Left renal pelvis (tissue), 4 donors: ENCODE measurements at regions not wholly inside any gene's neighbourhood (a gene's known extent, or its start where the extent isn't known, plus 50 kb on each side); places are given as distances from the start of the nearest gene placed in this dataset.

Experiments used
- DNase-seq, 4 donors: peaks; one replicate each; pipeline ENCODE4 v3.0.0-alpha.2; 2013; ENCODE audit warnings: low read depth in 4 of 4, low spot score in 3 of 4

DNA sequence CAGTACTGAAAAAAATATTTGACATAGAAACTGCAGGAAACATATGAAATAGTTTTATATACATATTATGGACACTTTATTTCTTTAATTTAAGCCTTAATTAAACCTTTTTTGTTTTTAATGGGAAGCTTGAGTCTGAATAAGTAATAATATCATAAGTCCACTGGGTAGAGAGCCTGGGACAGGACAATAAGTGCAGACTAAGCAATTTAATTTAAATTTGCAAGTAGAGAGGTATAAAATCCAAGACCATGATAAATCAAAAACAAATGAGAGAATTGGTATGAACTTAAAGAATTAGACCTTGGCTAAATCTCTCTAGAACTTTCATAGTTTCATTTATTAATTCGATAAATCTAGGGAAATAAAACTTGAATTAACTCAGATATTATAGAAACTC lies 571.2 kb downstream of the ARAP2 start:
- no peak for DNase-seq

- no peak for DNase-seq
These were observed 559.6 kb downstream of the ARAP2 start for GRCh38 chr4:35684755-35685154.

DNA sequence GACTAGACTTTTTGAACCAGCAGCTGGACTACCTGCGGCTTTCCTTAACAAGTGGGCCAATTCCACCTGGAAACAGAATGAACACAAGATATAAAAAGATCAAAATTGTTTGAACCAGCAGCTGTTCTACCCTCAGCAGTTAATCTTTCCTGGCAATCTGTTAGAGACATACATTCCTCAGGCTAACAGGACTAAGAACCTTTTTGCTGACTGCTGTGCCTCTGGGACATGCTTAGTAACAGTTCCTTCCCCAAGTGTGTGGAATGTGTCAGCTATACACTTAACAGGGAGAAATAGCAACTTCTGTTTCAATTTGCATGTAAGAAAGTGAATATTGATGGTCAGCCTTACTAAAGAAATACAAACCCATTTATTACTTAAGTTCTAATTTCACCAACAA lies 554.4 kb downstream of the ARAP2 start:
- no peak for DNase-seq

DNA sequence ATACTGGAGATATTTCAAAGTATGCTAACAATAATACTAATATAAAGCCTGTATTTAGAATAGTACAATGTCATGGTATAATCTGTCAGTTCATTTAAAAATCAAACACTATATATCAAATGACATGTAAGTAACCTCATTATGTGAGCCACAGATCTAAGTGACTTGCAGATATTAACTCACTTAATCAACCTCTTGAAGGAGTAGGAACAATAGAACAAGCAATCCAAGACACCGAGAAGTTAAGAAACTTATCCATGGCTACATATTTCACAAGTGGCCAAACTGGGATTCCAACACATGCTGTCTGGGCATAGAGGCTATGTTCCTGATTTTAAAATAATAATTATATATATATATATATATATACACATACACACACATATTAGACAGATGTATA lies 554.0 kb downstream of the ARAP2 start:
- no peak for DNase-seq

GRCh38 chr4:35695003-35695402 lies 549.3 kb downstream of the ARAP2 start:
- DNase-seq: no peak

GRCh38 chr4:35695421-35695820 lies 548.9 kb downstream of the ARAP2 start:
- DNase-seq: no peak

DNA sequence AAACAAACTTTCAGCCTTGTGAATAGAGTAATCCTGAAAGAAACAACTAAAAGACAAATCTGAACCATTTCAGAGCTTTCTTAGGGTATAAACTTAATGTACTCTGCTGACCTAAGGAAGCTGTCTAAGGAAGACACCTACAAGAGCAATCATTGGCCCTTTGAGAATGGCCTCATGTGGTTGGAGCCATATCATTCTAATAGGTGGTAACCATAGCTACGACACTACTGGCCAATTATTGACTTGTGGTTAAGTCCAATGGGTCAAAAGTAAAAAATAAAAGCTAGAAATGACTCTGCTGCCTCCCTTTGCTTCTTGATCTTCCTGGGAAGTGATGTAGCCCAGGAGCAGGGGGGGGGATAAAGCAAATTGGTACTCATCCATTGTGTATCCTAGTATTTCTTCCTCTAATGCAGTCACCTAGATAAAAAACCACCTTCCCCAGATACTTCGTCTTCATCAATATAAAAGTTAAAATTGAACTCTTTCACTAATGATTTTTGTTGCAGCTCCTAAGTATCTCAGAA lies 547.0 kb downstream of the ARAP2 start:
- no peak for DNase-seq

- no peak for DNase-seq
These were observed 543.7 kb downstream of the ARAP2 start for GRCh38 chr4:35700663-35701062.

DNA sequence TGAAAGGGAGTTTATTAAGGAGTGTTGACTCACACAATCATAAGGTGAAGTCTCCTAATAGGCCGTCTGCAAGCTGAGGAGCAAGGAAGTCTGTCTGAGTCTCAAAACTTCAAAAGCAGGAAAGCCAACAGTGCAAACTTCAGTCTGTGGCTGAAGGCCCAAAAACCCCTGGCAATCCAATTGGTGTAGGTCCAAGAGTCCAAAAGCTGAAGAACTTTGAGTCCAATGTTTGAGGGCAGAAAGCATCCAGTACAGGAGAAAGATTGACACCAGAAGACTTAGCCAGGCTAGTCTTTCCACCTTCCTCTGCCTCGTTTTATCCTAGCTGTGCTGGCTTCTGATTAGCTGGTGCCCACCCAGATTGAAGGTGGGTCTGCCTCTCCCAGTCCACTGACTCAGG lies 535.2 kb downstream of the ARAP2 start:
- no peak for DNase-seq

DNA sequence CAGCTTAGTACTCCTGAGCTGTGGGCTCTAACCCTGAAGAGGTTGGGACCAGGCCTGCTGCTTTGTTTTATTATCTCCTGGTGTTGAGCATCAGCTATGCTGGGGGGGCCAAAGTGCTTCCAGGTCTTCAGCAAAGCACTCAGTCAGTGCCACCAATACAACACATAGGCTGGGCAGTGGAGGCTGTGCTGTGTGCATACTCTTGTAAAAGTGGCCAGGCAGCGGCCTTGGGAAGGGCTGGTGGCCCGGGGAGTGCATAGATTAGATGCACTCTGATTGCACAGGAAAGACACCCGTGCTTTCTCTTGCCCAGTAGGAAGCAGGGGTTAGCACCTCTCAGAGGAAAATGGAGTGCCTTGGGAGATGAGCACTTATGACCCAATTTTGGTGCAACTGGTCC lies 534.0 kb downstream of the ARAP2 start:
- DNase-seq: no peak

- DNase-seq: no peak
These were observed 533.2 kb downstream of the ARAP2 start for GRCh38 chr4:35711127-35711526.

- DNase-seq: no peak
These were observed 520.3 kb downstream of the ARAP2 start for GRCh38 chr4:35723973-35724372.

DNA sequence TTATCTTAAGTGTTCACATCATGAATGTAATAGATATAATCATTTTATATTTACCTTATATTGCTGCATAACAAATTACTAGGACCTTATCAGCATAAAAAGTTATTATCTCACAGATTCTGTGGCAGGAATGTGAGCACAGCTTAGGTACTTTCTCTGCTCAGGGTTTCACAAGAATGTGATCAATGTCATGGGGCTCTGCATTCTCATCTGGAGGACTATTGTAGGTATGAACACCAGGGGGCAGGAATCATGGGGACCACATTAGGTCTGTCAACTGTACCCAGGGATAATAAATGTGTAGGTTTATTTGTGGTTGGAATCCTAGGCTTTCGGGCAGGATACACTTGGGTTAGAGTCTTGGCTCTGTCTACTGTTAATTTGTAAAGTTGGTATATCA lies 519.2 kb downstream of the ARAP2 start:
- DNase-seq: no peak

- no peak for DNase-seq
These were observed 513.9 kb downstream of the ARAP2 start for GRCh38 chr4:35730414-35730813.

GRCh38 chr4:35734381-35735098 lies 509.8 kb downstream of the ARAP2 start:
- DNase-seq: no peak

GRCh38 chr4:35739308-35739707 lies 505.0 kb downstream of the ARAP2 start:
- no peak for DNase-seq

DNA sequence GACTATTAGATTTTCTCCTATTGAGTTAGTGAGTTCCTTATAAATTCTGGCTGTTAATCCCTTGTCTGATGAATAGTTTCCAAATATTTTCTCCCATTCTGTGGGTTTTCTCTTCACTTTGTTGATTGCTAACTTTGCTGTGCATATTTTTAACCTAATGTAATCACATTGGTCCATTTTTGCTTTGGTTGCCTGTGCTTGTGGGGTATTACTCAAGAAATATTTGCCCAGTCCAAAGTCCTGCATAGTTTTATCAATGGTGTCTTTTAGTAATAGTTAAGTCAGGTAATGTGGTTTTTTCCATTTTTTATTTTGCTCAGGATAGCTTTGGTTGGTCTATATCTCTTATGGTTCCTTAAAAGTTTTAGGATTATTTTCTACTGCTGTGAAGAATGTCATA lies 490.3 kb downstream of the ARAP2 start:
- DNase-seq: no peak

DNA sequence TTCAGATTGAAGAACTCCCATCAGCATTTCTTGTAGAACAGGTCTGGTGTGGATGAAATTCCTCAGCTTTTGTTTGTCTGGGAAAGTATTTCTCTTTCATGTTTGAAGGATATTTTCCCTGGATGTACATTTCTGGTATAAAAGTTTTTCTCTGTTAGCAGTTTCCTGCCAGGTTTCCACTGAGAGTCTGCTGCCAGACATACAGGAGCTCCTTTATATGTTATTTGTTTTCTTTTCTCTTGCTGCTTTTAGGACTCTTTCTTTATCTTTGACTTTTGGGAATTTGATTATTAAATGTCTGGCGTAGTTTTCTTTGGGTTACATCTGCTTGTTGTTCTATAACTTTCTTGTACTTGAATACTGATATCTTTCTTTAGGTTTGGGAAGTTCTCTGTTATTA lies 486.5 kb downstream of the ARAP2 start:
- DNase-seq: no peak

- no peak for DNase-seq
These were observed 483.5 kb downstream of the ARAP2 start for GRCh38 chr4:35760807-35761206.

DNA sequence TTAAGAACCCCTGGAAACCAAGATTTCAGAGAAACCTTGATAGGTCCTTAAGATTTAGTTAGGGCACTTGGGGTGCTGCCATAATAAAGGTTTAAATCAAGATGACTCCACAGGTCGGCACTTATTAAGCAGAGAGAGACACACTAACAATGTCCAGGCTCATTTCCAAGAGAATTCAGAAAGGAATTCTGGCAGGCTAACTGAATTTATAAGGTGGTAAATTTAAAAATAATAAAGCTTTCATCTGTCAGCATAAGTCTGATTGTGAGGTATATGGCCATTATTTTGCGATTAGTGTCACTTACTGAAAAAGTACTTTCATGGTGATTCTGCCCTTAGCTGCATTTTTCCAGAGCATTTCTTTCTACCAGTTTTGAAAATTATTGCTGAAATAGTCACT lies 472.7 kb downstream of the ARAP2 start:
- peak in 2 of 4 donors; percentile 10 to 15 for DNase-seq

- DNase-seq: no peak
These were observed 472.0 kb downstream of the ARAP2 start for GRCh38 chr4:35772291-35772690.

GRCh38 chr4:35789899-35790574 lies 454.3 kb downstream of the ARAP2 start:
- no peak for DNase-seq
